Breast epithelium (tissue), 4 donors: ENCODE measurements at regions not wholly inside any gene's neighbourhood (a gene's known extent, or its start where the extent isn't known, plus 50 kb on each side); places are given as distances from the start of the nearest gene placed in this dataset.
"Not testable (repeated sequence)": the region's sequence is repeated elsewhere in the genome, so short reads cannot be mapped to it uniquely, and the experiment has no call there.

Experiments used
- DNase-seq, 2 donors: peaks; one replicate each; pipeline ENCODE4 v3.0.0-alpha.2; 2019; ENCODE audit warnings: low spot score in 2 of 2
- H3K27ac ChIP-seq, 2 donors: fragments of 200-600 bp; sonication (generic) in 1 of 2; one replicate each; pipeline ENCODE4 v1.5.1; 2016 to 2019; ENCODE audit warnings: mild to moderate bottlenecking in 1 of 2
- H3K27me3 ChIP-seq, 2 donors: fragments of 200-600 bp; sonication (generic) in 1 of 2; one replicate each; pipeline versions ENCODE4 v1.5.1 to v1.6.0; 2017 to 2019; ENCODE audit warnings: control low read depth in 1 of 2, mild to moderate bottlenecking in 1 of 2
- H3K36me3 ChIP-seq: fragments of 200-600 bp; one replicate; pipeline ENCODE4 v1.5.1; 2019
- H3K4me1 ChIP-seq, 2 donors: fragments of 200-600 bp; sonication (generic); one replicate each; pipeline ENCODE4 v1.5.1; 2016 to 2019; ENCODE audit warnings: control low read depth in 1 of 2
- H3K4me3 ChIP-seq, 3 donors: fragments of 200-600 bp; sonication (generic); 1 replicate in 2 of 3; 2 replicates in 1 of 3; pipeline ENCODE4 v1.5.1; 2016 to 2019; ENCODE audit warnings: mild to moderate bottlenecking in 3 of 3, moderate library complexity in 2 of 3
- H3K9me3 ChIP-seq, 2 donors: fragments of 200-600 bp; sonication (generic) in 1 of 2; one replicate each; pipeline ENCODE4 v1.5.1; 2016 to 2019; ENCODE audit warnings: control low read depth in 1 of 2
- CTCF ChIP-seq, 3 donors: fragments of 450-650 bp; IDR thresholded peaks; one replicate each; pipeline ENCODE4 v1.5.1; 2016 to 2017; ENCODE audit warnings: antibody characterized with exemption in 3 of 3, mild to moderate bottlenecking in 3 of 3, moderate library complexity in 3 of 3
- POLR2A ChIP-seq: fragments of 450-650 bp; IDR thresholded peaks from one replicate; pipeline ENCODE4 v1.6.1; 2016; ENCODE audit warnings: antibody characterized with exemption, mild to moderate bottlenecking, moderate library complexity
- POLR2AphosphoS5 ChIP-seq, 3 donors: sonication (generic); formaldehyde crosslinking; IDR thresholded peaks; one replicate each; pipeline ENCODE4 v1.6.1; 2017; ENCODE audit warnings: antibody characterized with exemption in 3 of 3
- intact Hi-C: fragments of 100-400 bp; cut with DNase I; formaldehyde crosslinking; loops from one replicate; pipeline ENCODE4 v1.15.1; 2023; ENCODE audit warnings: low total_unique reads

- H3K27me3 ChIP-seq: no peaks in the 10 kb centered on the region
- no peak for DNase-seq
- no peak overlapping the region for H3K27ac ChIP-seq
- no peak overlapping the region for H3K4me3 ChIP-seq
- H3K4me1 ChIP-seq: no peaks in the 10 kb centered on the region
- H3K36me3 ChIP-seq: no peaks in the 10 kb centered on the region
- TF ChIP-seq POLR2A: no peak
- no peak for TF ChIP-seq CTCF (IDR thresholded peaks at IDR 0.05)
- no peak for TF ChIP-seq POLR2AphosphoS5 (IDR thresholded peaks at IDR 0.05)
- H3K9me3 ChIP-seq: no peaks in the 10 kb centered on the region
- intact Hi-C loops: no loop called here
Observed at GRCh38 chr1:178603926-178604325, 91.0 kb downstream of the TEX35 start.

GRCh38 chr1:178606839-178607238 lies 93.9 kb downstream of the TEX35 start:
- Histone ChIP-seq H3K4me3 (no peak overlapping the region), H3K27ac (no peak overlapping the region), H3K9me3 (no peaks in the 10 kb centered on the region), H3K36me3 (no peaks in the 10 kb centered on the region), H3K27me3 (no peaks in the 10 kb centered on the region), H3K4me1 (no peaks in the 10 kb centered on the region)
- intact Hi-C loops: no loop called here
- DNase-seq: no peak
- no peak for TF ChIP-seq POLR2AphosphoS5 (IDR thresholded peaks at IDR 0.05)
- no peak for TF ChIP-seq CTCF (IDR thresholded peaks at IDR 0.05)

- no peak for TF ChIP-seq POLR2AphosphoS5 (IDR thresholded peaks at IDR 0.05)
- no peak for TF ChIP-seq CTCF (IDR thresholded peaks at IDR 0.05)
- no peak for TF ChIP-seq POLR2A
- intact Hi-C loops: no loop called here
- no peak for DNase-seq
- no peaks in the 10 kb centered on the region for H3K27me3 ChIP-seq
- no peaks in the 10 kb centered on the region for H3K36me3 ChIP-seq
- H3K4me1 ChIP-seq: no peaks in the 10 kb centered on the region
- no peak overlapping the region for H3K27ac ChIP-seq
- no peaks in the 10 kb centered on the region for H3K9me3 ChIP-seq
- H3K4me3 ChIP-seq: no peak overlapping the region
Observed at GRCh38 chr1:178607718-178608408, 95.0 kb downstream of the TEX35 start.

- intact Hi-C loops: no loop called here
- Histone ChIP-seq H3K27me3 (no peaks in the 10 kb centered on the region), H3K27ac (no peak overlapping the region), H3K4me3 (no peak overlapping the region), H3K4me1 (no peaks in the 10 kb centered on the region), H3K9me3 (no peaks in the 10 kb centered on the region), H3K36me3 (no peaks in the 10 kb centered on the region)
- no peak for DNase-seq
- TF ChIP-seq CTCF (IDR thresholded peaks at IDR 0.05) (no peak), POLR2A (no peak), POLR2AphosphoS5 (IDR thresholded peaks at IDR 0.05) (no peak)
Observed at GRCh38 chr1:178609015-178609414, 96.1 kb downstream of the TEX35 start.

GRCh38 chr1:178610690-178611410 lies 97.9 kb downstream of the TEX35 start:
- DNase-seq, H3K27me3 ChIP-seq, H3K36me3 ChIP-seq, H3K27ac ChIP-seq, H3K4me3 ChIP-seq, intact Hi-C loops, H3K4me1 ChIP-seq, H3K9me3 ChIP-seq: not testable (repeated sequence)
